ENCODE measurements at regions not wholly inside any gene's neighbourhood (a gene's known extent, or its start where the extent isn't known, plus 50 kb on each side); places are given as distances from the start of the nearest gene placed in this dataset.

DNA sequence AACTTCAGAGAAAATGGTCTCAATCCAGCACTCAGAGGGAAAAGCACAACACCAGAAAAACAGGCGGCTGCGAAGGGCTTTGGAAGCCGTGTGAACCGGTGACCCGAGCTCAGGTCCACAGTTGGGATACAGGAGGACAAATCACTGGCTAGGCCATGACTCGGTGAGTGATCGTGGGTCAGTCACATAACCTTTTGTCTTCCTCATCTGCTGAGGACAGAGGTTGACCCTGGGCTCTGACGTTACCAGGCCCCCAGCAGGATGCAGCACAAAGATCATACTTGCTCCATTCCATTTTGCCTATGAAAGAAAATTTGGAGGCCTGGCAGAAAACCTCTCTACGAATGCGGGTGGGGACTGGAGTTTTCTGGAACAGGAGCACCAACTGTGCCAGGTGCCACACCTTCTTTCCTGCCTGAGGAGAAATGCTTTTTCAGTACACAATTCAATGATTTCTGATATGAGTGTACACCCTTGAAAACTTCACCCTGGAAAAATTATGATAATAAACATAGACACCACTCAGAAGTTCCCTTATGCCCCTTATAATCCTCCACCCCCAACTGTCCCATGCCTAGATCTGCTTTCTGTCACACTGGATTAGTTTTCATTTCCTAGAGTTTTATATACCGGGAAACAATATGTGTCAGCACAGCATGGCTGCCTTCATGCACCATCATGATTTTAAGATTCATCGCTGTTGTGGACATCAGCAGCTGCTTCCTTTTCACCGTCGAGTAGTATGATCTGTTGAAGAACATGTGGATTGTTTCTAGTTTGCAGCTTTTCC is 85.3 kb upstream of the RALGAPA2 start:
- TF ChIP-seq, protein P1, sequence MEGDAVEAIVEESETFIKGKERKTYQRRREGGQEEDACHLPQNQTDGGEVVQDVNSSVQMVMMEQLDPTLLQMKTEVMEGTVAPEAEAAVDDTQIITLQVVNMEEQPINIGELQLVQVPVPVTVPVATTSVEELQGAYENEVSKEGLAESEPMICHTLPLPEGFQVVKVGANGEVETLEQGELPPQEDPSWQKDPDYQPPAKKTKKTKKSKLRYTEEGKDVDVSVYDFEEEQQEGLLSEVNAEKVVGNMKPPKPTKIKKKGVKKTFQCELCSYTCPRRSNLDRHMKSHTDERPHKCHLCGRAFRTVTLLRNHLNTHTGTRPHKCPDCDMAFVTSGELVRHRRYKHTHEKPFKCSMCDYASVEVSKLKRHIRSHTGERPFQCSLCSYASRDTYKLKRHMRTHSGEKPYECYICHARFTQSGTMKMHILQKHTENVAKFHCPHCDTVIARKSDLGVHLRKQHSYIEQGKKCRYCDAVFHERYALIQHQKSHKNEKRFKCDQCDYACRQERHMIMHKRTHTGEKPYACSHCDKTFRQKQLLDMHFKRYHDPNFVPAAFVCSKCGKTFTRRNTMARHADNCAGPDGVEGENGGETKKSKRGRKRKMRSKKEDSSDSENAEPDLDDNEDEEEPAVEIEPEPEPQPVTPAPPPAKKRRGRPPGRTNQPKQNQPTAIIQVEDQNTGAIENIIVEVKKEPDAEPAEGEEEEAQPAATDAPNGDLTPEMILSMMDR (IDR thresholded peaks at IDR 0.05) = no peak
- TF ChIP-seq POLR2A (IDR thresholded peaks at IDR 0.05) = no peak

All from adrenal gland (tissue), 5 donors.